CD4-positive, alpha-beta memory T cell (primary cell): ENCODE measurements at regions not wholly inside any gene's neighbourhood (a gene's known extent, or its start where the extent isn't known, plus 50 kb on each side); places are given as distances from the start of the nearest gene placed in this dataset.
A peak's percentile ranks its signal among the peaks of the same experiment; 100 is the strongest.

ENCODE experiments used
- CTCF ChIA-PET: fragments of 350-600 bp; sonication (Branson Sonifier 250); formaldehyde crosslinking; loops from one replicate; lab custom pipeline; 2021; ENCODE audit warnings: inconsistent platforms; ENCODE audit not compliant: partially characterized antibody; lab: Charles Lee
- POLR2A ChIA-PET: fragments of 350-600 bp; sonication (Branson Sonifier 250); formaldehyde crosslinking; loops from one replicate; lab custom pipeline; 2021; ENCODE audit not compliant: partially characterized antibody; lab: Charles Lee
- DNase-seq, 5 donors: peaks; one replicate each; pipeline versions ENCODE4 v3.0.0 to v3.0.0-alpha.2; 2020 to 2022; ENCODE audit warnings: mixed read lengths in 1 of 5
- H3K27ac ChIP-seq: one replicate; pipeline ENCODE4 v1.7.0; 2013; ENCODE audit warnings: low read depth, low read length
- H3K27me3 ChIP-seq: 2 replicates; pipeline ENCODE4 v1.7.0; 2013; ENCODE audit warnings: mild to moderate bottlenecking, low read length, moderate library complexity; ENCODE audit not compliant: insufficient read depth
- H3K36me3 ChIP-seq: 2 replicates; pipeline ENCODE4 v1.7.0; 2013; ENCODE audit warnings: mild to moderate bottlenecking, low read length, moderate library complexity; ENCODE audit not compliant: insufficient read depth
- H3K4me1 ChIP-seq: 2 replicates; pipeline ENCODE4 v1.7.0; 2013; ENCODE audit warnings: mild to moderate bottlenecking, low read length, moderate library complexity; ENCODE audit not compliant: insufficient read depth
- H3K4me3 ChIP-seq, 2 donors: one replicate each; pipeline ENCODE4 v1.7.0; 2013; ENCODE audit warnings: low read length in 2 of 2, mild to moderate bottlenecking in 1 of 2
- H3K9me3 ChIP-seq, 2 donors: one replicate each; pipeline ENCODE4 v1.7.0; 2013; ENCODE audit warnings: low read length in 2 of 2, control low read depth in 1 of 2; ENCODE audit not compliant: control insufficient read depth in 1 of 2
- H3K27ac Mint-ChIP-seq, 7 donors: one replicate each; pipeline ENCODE4 v1.8.0; 2020 to 2021; ENCODE audit warnings: mixed read lengths in 7 of 7, mild to moderate bottlenecking in 6 of 7, inconsistent platforms in 3 of 7, moderate library complexity in 3 of 7
- H3K27me3 Mint-ChIP-seq, 2 donors: one replicate each; pipeline ENCODE4 v1.8.0; 2020 to 2021; ENCODE audit warnings: mixed read lengths in 2 of 2
- H3K36me3 Mint-ChIP-seq, 2 donors: one replicate each; pipeline ENCODE4 v1.8.0; 2020 to 2021; ENCODE audit warnings: mixed read lengths in 2 of 2, inconsistent platforms in 1 of 2, mild to moderate bottlenecking in 1 of 2
- H3K4me1 Mint-ChIP-seq, 4 donors: one replicate each; pipeline ENCODE4 v1.8.0; 2020 to 2021; ENCODE audit warnings: mixed read lengths in 4 of 4, mild to moderate bottlenecking in 1 of 4
- H3K4me3 Mint-ChIP-seq, 8 donors: one replicate each; pipeline ENCODE4 v1.8.0; 2020 to 2021; ENCODE audit warnings: mixed read lengths in 8 of 8, mild to moderate bottlenecking in 7 of 8, moderate library complexity in 6 of 8, inconsistent platforms in 3 of 8
- H3K9me3 Mint-ChIP-seq, 8 donors: one replicate each; pipeline ENCODE4 v1.8.0; 2020 to 2021; ENCODE audit warnings: mixed read lengths in 8 of 8, mild to moderate bottlenecking in 5 of 8, inconsistent platforms in 3 of 8, moderate library complexity in 1 of 8
- intact Hi-C: fragments of 100-400 bp; cut with micrococcal nuclease; formaldehyde crosslinking; loops from one replicate; pipeline ENCODE4 v1.15.1; 2023

- CTCF ChIA-PET = no interaction called here
- Mint-ChIP-seq H3K36me3 (no peaks in the 10 kb centered on the region), H3K9me3 (no peaks in the 10 kb centered on the region), H3K27me3 (peaks cover 8 to 12% of the 10 kb centered on the region in 2 donors), H3K27ac (no peak overlapping the region), H3K4me1 (peaks cover 0 to 1% (median 0%) of the 10 kb centered on the region in 4 donors), H3K4me3 (peak overlapping the region in 1 of 8 donors; percentile 38)
- Histone ChIP-seq H3K4me3 (no peak overlapping the region), H3K9me3 (no peaks in the 10 kb centered on the region), H3K4me1 (no peaks in the 10 kb centered on the region), H3K27ac (no peak overlapping the region), H3K27me3 (no peaks in the 10 kb centered on the region), H3K36me3 (no peaks in the 10 kb centered on the region)
- DNase-seq = no peak
- intact Hi-C loops = no loop called here
- POLR2A ChIA-PET = no interaction called here
These were observed 72.6 kb upstream of the TOMM7 start for GRCh38 chr7:22895140-22895827.

DNA sequence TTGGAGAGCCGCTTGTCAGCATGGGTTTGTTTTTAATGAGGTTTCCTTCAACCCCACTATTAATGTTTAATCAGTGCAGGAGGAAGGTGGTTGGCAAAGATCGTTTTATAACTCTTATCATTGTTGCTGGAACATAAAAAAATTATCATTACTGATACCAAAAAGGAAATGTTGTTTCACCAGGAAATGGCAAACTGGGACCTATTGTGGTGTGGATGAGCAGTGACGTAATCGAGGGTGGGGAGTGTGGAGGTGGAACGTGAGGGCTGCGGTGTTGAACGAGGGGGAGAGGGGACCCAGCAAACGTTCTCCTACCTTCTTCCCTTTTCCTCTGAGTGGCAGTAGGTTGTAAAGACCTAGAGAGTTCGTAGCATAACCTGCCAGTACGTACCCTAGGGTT, 71.9 kb upstream of the TOMM7 start:
- CTCF ChIA-PET = no interaction called here
- H3K27me3 Mint-ChIP-seq = peaks cover 8 to 12% of the 10 kb centered on the region in 2 donors
- POLR2A ChIA-PET = no interaction called here
- intact Hi-C loops = no loop called here
- Histone ChIP-seq H3K4me3 (no peak overlapping the region), H3K27me3 (no peaks in the 10 kb centered on the region), H3K36me3 (no peaks in the 10 kb centered on the region), H3K27ac (no peak overlapping the region), H3K4me1 (no peaks in the 10 kb centered on the region), H3K9me3 (no peaks in the 10 kb centered on the region)
- H3K27ac Mint-ChIP-seq = no peak overlapping the region
- DNase-seq = no peak
- peaks cover 0 to 1% (median 0%) of the 10 kb centered on the region in 4 donors for H3K4me1 Mint-ChIP-seq
- H3K36me3 Mint-ChIP-seq = no peaks in the 10 kb centered on the region
- no peaks in the 10 kb centered on the region for H3K9me3 Mint-ChIP-seq
- no peak overlapping the region for H3K4me3 Mint-ChIP-seq

DNA sequence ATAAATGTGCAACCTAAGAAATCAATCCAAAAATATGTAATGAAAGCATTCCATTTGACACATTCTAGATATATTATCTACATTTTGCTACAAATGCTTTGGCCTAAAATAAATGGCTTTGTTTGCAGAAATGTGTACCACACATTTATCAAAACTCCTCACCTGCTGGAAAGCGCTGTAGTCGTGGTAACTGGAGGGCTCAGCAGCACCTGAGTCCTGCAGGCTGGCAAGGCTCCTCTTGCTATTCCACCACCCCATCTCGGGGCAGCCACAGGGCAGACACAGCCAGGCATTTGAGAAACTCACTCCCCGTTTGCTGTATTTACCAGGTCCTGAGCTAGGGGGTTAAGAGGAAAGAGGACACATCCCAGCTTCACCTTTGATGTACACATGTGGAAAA, 68.1 kb upstream of the TOMM7 start:
- H3K4me3 ChIP-seq = no peak overlapping the region
- intact Hi-C loops = no loop called here
- no peak overlapping the region for H3K4me3 Mint-ChIP-seq
- ChIA-PET CTCF (no interaction called here), POLR2A (no interaction called here)
- DNase-seq = no peak
- no peaks in the 10 kb centered on the region for H3K36me3 Mint-ChIP-seq
- H3K27me3 ChIP-seq = no peaks in the 10 kb centered on the region
- H3K27ac Mint-ChIP-seq = no peak overlapping the region
- no peaks in the 10 kb centered on the region for H3K36me3 ChIP-seq
- no peak overlapping the region for H3K27ac ChIP-seq
- peaks cover 6% of the 10 kb centered on the region for H3K4me1 ChIP-seq
- peaks cover 2 to 5% of the 10 kb centered on the region in 2 donors for H3K27me3 Mint-ChIP-seq
- no peaks in the 10 kb centered on the region for H3K9me3 Mint-ChIP-seq
- H3K9me3 ChIP-seq = no peaks in the 10 kb centered on the region
- peaks cover 6 to 7% (median 7%) of the 10 kb centered on the region in 4 donors for H3K4me1 Mint-ChIP-seq

DNA sequence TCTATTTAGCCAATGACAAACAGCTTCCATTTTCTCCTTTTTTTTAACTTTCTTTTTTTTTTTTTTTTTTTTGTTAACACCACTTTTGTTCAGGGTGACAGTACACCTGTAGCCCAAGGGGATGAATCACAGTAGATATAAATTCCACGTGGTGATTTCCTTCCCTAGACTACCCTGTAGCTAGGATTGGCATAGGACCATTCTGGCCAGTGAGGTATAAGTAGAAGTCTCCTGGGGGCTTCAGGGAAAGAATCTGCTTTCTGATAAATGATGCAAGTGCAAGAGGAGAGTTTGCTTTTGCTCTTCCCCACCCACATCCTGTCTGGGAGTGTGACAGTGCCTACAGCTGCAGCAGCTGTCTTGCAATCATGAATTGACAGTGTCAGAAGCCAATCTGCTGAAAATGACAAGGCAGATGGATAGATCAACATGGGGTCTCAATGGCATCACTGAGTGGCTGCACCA, 63.2 kb upstream of the TOMM7 start:
- Histone ChIP-seq H3K4me3 (no peak overlapping the region), H3K36me3 (no peaks in the 10 kb centered on the region), H3K27ac (no peak overlapping the region), H3K27me3 (no peaks in the 10 kb centered on the region), H3K9me3 (no peaks in the 10 kb centered on the region), H3K4me1 (peaks cover 16% of the 10 kb centered on the region)
- Mint-ChIP-seq H3K27me3 (no peaks in the 10 kb centered on the region), H3K27ac (peak overlapping the region in 4 of 7 donors; percentile 3 to 63 (median 18)), H3K36me3 (peaks cover 0 to 3% of the 10 kb centered on the region in 2 donors), H3K9me3 (no peaks in the 10 kb centered on the region), H3K4me3 (peak overlapping the region in 6 of 8 donors; percentile 10 to 76 (median 28)), H3K4me1 (peaks cover 7 to 15% (median 12%) of the 10 kb centered on the region in 4 donors)
- ChIA-PET CTCF (interaction anchor here (0.6 to 1.4 kb wide), 4 partner anchors 12 to 169 kb away, joined by 3 to 5 read pairs (median 3); no protein-coding TSS in a partner anchor), POLR2A (no interaction called here)
- peak in 4 of 5 donors; percentile 21 to 36 (median 28) for DNase-seq
- intact Hi-C loops = no loop called here

GRCh38 chr7:22884911-22885788, 62.5 kb upstream of the TOMM7 start:
- H3K36me3 Mint-ChIP-seq = peaks cover 0 to 3% of the 10 kb centered on the region in 2 donors
- no peak for DNase-seq
- no peaks in the 10 kb centered on the region for H3K9me3 Mint-ChIP-seq
- Histone ChIP-seq H3K4me1 (peaks cover 16% of the 10 kb centered on the region), H3K36me3 (no peaks in the 10 kb centered on the region), H3K27ac (no peak overlapping the region), H3K4me3 (no peak overlapping the region), H3K9me3 (no peaks in the 10 kb centered on the region), H3K27me3 (no peaks in the 10 kb centered on the region)
- intact Hi-C loops = no loop called here
- H3K27ac Mint-ChIP-seq = peak overlapping the region in 2 of 7 donors; percentile 6 to 31
- ChIA-PET POLR2A (no interaction called here), CTCF (interaction anchor here (0.6 to 1.4 kb wide), 4 partner anchors 12 to 170 kb away, joined by 3 to 5 read pairs (median 3); no protein-coding TSS in a partner anchor)
- no peak overlapping the region for H3K4me3 Mint-ChIP-seq
- H3K4me1 Mint-ChIP-seq = peaks cover 7 to 15% (median 12%) of the 10 kb centered on the region in 4 donors
- no peaks in the 10 kb centered on the region for H3K27me3 Mint-ChIP-seq

- H3K36me3 ChIP-seq = no peaks in the 10 kb centered on the region
- no peaks in the 10 kb centered on the region for H3K9me3 Mint-ChIP-seq
- peaks cover 7 to 15% (median 12%) of the 10 kb centered on the region in 4 donors for H3K4me1 Mint-ChIP-seq
- peak overlapping the region in 1 of 7 donors; percentile 44 for H3K27ac Mint-ChIP-seq
- no peaks in the 10 kb centered on the region for H3K9me3 ChIP-seq
- H3K36me3 Mint-ChIP-seq = peaks cover 0 to 3% of the 10 kb centered on the region in 2 donors
- H3K4me1 ChIP-seq = peaks cover 16% of the 10 kb centered on the region
- ChIA-PET POLR2A (no interaction called here), CTCF (interaction anchor here (0.7 kb wide), 1 partner anchor 51 kb away, joined by 4 read pairs; no protein-coding TSS in a partner anchor)
- no peaks in the 10 kb centered on the region for H3K27me3 ChIP-seq
- no peaks in the 10 kb centered on the region for H3K27me3 Mint-ChIP-seq
- no peak overlapping the region for H3K4me3 Mint-ChIP-seq
- no peak for DNase-seq
- intact Hi-C loops = no loop called here
- H3K4me3 ChIP-seq = no peak overlapping the region
- no peak overlapping the region for H3K27ac ChIP-seq
These were observed 59.5 kb upstream of the TOMM7 start for GRCh38 chr7:22882106-22882505.

DNA sequence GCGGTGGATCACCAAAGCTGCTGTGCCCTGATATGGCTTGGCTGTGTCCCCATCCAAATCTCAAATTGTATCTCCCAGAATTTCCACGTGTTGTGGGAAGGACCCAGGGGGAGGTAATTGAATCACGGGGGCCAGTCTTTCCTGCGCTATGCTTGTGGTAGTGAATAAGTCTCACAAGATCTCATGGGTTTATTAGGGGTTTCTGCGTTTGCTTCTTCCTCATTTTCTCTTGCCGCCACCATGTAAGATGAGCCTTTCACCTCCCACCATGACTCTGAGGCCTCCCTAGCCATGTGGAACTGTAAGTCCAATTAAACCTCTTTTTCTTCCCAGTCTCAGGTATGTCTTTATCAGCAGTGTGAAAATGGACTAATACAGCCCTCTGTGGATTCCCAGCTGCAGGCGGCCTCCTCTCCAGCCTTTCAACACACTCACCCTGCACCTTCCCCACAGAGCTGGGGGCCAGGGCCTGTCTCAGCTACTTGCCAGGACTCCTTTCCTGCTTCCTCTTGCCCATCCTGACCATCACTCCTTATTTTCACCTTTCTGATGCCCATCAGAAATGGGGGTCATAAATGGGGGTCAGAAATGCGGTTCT, 57.2 kb upstream of the TOMM7 start:
- peaks cover under 1% of the 10 kb centered on the region for H3K4me1 ChIP-seq
- H3K27ac ChIP-seq = no peak overlapping the region
- intact Hi-C loops = no loop called here
- DNase-seq = no peak
- H3K36me3 ChIP-seq = no peaks in the 10 kb centered on the region
- H3K4me3 ChIP-seq = no peak overlapping the region
- no peaks in the 10 kb centered on the region for H3K27me3 ChIP-seq
- H3K27ac Mint-ChIP-seq = no peak overlapping the region
- no peaks in the 10 kb centered on the region for H3K27me3 Mint-ChIP-seq
- POLR2A ChIA-PET = no interaction called here
- no peak overlapping the region for H3K4me3 Mint-ChIP-seq
- no peaks in the 10 kb centered on the region for H3K9me3 Mint-ChIP-seq
- peaks cover 0 to 3% of the 10 kb centered on the region in 2 donors for H3K36me3 Mint-ChIP-seq
- H3K4me1 Mint-ChIP-seq = no peaks in the 10 kb centered on the region
- CTCF ChIA-PET = no interaction called here
- H3K9me3 ChIP-seq = no peaks in the 10 kb centered on the region
